ENCODE measurements at regions not wholly inside any gene's neighbourhood (a gene's known extent, or its start where the extent isn't known, plus 50 kb on each side); places are given as distances from the start of the nearest gene placed in this dataset.
"Not testable (repeated sequence)": the region's sequence is repeated elsewhere in the genome, so short reads cannot be mapped to it uniquely, and the experiment has no call there.

GRCh38 chr3:163821841-163822240, 1256.5 kb downstream of the SI start:
- no peak for DNase-seq (ENCODE audit: low spot score)

GRCh38 chr3:163817015-163817414, 1261.3 kb downstream of the SI start:
- no peak for DNase-seq (ENCODE audit: low spot score)

- no peak for DNase-seq (ENCODE audit: low spot score)
Measured at GRCh38 chr3:163813935-163814334, 1264.4 kb downstream of the SI start.

- no peak for DNase-seq (ENCODE audit: low spot score)
Measured at GRCh38 chr3:163812006-163812405, 1266.3 kb downstream of the SI start.

GRCh38 chr3:163809540-163809993, 1268.7 kb downstream of the SI start:
- no peak for DNase-seq (ENCODE audit: low spot score)

- no peak for DNase-seq (ENCODE audit: low spot score)
Measured at GRCh38 chr3:163786416-163786815, 1291.9 kb downstream of the SI start.

- DNase-seq (ENCODE audit: low spot score) = peak; percentile 35
Measured at GRCh38 chr3:163785693-163786092, 1292.6 kb downstream of the SI start.

GRCh38 chr3:163779396-163780344, 1298.6 kb downstream of the SI start:
- no peak for DNase-seq (ENCODE audit: low spot score)

- DNase-seq (ENCODE audit: low spot score) = no peak
Measured at GRCh38 chr3:163776743-163777142, 1301.6 kb downstream of the SI start.

GRCh38 chr3:163773136-163773535, 1305.2 kb downstream of the SI start:
- DNase-seq (ENCODE audit: low spot score) = no peak

- DNase-seq (ENCODE audit: low spot score) = no peak
Measured at GRCh38 chr3:163768048-163768447, 1310.2 kb downstream of the SI start.

- no peak for DNase-seq (ENCODE audit: low spot score)
Measured at GRCh38 chr3:163766112-163766511, 1312.2 kb downstream of the SI start.

- no peak for DNase-seq (ENCODE audit: low spot score)
Measured at GRCh38 chr3:163753033-163753432, 1325.3 kb downstream of the SI start.

- no peak for DNase-seq (ENCODE audit: low spot score)
Measured at GRCh38 chr3:163745204-163745603, 1333.1 kb downstream of the SI start.

GRCh38 chr3:163735394-163735793, 1342.9 kb downstream of the SI start:
- DNase-seq (ENCODE audit: low spot score) = no peak

GRCh38 chr3:163730684-163731083, 1347.6 kb downstream of the SI start:
- DNase-seq (ENCODE audit: low spot score) = no peak

- no peak for DNase-seq (ENCODE audit: low spot score)
Measured at GRCh38 chr3:163726125-163726524, 1352.2 kb downstream of the SI start.

- no peak for DNase-seq (ENCODE audit: low spot score)
Measured at GRCh38 chr3:163722405-163722804, 1355.9 kb downstream of the SI start.

- DNase-seq (ENCODE audit: low spot score) = no peak
Measured at GRCh38 chr3:163721596-163721995, 1356.7 kb downstream of the SI start.

- no peak for DNase-seq (ENCODE audit: low spot score)
Measured at GRCh38 chr3:163717377-163717776, 1360.9 kb downstream of the SI start.

GRCh38 chr3:163708428-163708827, 1369.9 kb downstream of the SI start:
- no peak for DNase-seq (ENCODE audit: low spot score)

- DNase-seq (ENCODE audit: low spot score) = no peak
Measured at GRCh38 chr3:163707659-163708058, 1370.6 kb downstream of the SI start.

- not testable (repeated sequence) for DNase-seq (ENCODE audit: low spot score)
Measured at GRCh38 chr3:163698221-163698620, 1380.1 kb downstream of the SI start.

- no peak for DNase-seq (ENCODE audit: low spot score)
Measured at GRCh38 chr3:163692494-163692893, 1385.8 kb downstream of the SI start.
